HG02981 (cell line): ENCODE measurements at regions not wholly inside any gene's neighbourhood (a gene's known extent, or its start where the extent isn't known, plus 50 kb on each side); places are given as distances from the start of the nearest gene placed in this dataset.
"Not testable (repeated sequence)": the region's sequence is repeated elsewhere in the genome, so short reads cannot be mapped to it uniquely, and the experiment has no call there.

ENCODE experiments used
- ATAC-seq: cut with Tn5 transposase; IDR thresholded peaks from one replicate; pipeline ENCODE4 v1.9.1; 2021; ENCODE audit warnings: mild to moderate bottlenecking, moderate library complexity; ENCODE audit not compliant: unreplicated experiment

DNA sequence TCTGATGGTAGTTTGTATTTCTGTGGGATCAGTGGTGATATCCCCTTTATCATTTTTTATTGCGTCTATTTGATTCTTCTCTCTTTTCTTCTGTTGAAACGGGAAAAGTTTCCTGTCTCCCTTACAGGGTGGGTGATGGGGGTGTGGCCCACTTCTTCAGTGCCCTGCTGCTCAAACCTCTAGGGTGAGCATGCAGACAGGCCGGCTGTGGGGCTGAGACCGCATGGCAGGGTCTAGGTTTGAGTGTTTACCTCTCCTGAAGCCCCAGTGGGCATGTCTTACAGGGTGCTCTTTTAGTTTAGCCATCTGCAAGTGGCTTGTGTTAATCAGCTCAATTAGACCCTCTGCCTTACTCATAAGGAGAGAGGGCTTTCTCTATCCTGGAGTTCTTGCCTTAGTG lies 450.0 kb upstream of the EPHA3 start:
- ATAC-seq: no peak

DNA sequence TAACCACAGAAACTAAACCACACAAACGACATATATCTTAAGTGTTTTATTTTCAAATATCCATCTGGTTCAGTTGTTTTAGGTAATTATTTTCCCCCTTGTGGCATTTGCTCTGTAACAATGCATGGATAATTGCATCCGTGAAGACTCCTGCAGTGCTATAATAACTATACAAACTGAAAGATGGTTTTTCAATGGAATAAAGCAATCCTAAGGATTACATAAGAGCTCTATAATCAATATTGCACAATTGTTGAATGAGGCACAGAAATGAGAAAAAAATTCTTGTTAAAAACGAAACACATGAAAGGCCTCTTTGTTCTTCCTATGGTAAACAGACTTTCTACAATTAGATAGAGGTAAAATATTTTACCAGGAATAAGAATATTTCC lies 446.0 kb upstream of the EPHA3 start:
- ATAC-seq: no peak

DNA sequence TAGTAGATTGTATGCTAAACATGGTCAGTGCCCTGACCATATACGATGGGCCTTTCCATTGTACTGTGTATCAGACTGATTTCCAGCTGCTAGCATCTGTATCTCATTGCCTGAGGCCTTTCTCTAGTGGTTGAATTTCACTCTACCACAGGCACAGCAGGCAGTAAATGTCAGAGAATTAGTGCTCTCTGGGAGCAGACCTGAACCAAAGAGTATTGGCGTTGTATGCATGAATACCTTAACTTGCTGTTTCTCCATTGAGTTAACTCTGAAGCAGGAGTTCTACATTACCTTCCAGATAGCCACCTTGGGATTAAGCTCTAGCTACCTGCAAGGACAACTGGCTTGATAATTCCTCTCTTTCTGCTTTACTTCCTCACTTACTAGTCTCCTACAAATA lies 439.2 kb upstream of the EPHA3 start:
- ATAC-seq: no peak

DNA sequence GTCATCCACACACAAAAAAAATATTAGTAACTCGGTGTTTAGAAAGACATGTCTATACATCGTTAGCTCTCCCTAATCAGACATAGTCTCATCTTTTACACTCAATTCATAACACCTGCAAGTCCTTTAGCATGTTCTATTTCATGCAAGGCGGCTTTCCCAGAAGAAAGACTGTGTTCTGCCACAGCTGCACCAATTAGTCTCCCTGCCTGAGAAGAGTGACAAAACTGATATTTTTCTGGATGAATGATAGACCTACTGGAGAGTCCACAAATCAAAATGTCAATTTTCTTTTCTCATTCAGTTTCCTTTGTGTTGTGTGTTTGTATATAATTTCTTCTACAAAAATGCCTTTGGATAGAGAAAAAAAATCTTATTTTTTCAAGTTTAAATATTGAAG lies 435.8 kb upstream of the EPHA3 start:
- ATAC-seq: no peak

DNA sequence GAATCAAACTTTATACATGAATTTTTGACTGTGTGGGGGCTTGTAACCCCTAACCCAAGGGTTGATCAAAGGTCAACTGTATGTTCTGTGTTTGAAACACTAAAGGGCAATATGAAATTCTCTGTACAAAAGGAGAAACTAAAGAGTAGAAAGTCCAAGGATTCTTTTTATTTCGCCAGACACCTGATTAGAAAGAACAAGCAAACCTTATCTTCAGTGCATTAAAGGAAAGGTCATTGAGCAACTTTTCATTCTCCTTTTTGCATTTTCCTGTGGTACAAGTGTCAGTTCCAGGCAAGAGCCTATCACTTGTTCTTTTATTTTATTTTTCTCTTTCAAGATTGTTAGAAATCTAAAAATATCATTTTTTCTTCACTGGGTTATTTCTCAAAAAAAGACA lies 430.1 kb upstream of the EPHA3 start:
- ATAC-seq: no peak

DNA sequence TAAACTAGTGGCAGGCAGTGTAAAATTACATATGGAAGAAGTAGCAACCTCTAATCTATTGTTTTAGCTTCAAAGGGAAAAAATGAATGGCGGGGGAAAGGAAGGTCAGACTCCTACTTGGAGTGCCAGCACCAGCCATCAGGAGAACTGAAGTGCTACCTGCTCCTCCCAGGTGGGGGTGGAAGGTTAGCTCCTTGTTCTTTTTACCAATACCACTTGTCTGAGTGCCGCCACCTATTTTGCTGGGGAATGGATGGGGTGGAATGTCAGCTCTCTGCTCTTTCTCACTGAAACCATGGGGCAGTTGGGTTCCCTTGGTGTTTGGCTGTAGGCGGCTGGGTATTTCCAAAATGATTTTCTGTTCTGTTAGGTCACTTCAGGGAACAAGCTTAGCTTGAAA lies 428.7 kb upstream of the EPHA3 start:
- no peak for ATAC-seq

DNA sequence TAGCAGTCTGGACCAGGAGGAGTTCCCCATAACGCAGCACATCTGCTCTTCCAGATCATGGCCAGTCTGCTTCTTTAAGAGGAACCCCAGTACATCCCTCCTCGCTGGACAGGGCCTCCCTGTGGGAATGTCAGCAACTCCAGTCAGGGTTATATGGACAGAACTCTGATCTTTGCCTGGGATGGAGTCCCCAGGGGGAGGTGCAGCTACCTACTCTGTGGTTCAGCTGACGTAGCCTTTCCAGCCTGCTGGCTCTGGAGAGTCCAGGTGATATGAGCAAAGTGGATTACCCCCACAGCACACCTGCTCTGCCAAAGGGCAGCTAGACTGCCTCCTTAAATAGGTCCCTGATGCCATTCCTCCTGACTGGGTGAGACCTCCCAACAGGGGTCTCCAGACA lies 417.1 kb upstream of the EPHA3 start:
- ATAC-seq: no peak

DNA sequence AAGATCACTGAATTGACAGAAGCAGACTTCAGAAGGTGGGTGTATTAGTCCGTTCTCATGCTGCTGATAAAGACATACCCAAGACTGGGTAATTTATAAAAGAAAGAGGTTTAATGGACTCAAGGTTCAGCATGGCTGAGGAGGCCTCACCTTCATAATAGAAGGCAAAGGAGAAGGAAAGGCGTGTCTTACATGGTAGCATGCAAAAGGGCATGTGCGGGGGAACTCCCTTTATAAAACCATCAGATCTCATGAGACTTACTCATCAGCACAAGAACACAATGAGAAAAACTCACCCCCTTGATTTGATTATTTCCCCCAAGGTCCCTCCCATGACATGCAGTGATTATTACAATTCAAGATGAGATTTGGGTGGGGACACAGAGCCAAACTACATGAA lies 416.3 kb upstream of the EPHA3 start:
- no peak for ATAC-seq

DNA sequence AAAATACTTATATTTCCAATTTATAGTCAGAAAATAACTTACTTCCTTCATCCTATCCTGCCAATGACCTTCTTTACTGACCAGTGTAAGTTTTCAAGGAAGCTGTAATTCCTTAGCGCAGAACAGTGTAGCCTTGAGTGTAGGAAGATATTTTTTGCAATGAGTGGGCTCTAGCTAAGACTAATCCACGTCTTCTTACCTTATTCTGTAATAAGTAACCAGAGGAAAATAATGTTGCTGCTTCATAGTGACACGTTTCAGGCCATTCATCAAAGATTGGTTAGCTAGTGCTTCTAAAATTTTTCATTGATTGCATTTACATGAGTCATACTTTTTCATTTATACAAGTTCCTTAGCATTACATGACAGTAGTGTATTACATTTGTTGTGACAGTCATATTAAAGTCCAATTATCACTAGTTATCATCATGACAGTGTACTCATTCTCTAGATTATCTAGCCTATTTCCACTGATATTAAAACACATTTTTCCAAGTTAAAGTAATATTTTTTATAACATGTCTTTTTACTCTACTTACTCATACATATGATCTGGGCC lies 403.8 kb upstream of the EPHA3 start:
- no peak for ATAC-seq

DNA sequence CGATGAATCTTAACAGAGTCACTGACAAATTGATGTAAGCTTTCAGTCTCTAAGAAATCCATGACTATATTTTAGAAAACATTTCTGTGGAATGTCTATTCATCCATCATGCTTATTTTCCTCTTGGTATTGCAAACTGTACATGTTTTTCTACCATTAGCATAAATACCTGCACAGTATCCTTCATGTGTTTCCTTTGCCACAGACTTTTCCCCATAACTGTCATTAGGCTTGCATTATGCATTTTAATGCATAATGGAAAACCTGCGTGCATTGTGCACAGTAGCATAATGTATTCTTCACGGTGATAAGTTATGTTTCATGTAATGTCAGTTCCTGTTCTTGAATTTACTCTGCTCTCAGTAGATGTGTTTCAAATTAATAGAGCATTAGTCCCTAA lies 403.1 kb upstream of the EPHA3 start:
- no peak for ATAC-seq

DNA sequence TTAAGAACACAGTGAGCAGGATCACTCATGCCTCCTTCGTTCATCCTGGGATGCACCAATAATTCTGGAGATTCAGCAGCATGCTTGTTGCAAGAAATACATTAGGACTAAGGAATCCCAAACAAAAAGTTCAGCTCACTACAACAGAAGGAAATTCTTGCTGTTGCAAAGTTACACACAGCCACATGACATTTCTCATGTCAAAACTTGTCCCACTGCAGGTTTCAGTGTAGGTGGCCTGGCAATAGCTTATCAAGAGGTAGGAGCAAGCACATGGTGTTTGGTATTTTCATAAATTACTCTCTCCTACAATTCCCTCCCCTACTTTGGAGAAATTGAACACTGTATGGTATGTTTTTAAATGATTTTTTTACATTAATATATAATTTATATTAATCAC lies 399.6 kb upstream of the EPHA3 start:
- ATAC-seq: no peak

DNA sequence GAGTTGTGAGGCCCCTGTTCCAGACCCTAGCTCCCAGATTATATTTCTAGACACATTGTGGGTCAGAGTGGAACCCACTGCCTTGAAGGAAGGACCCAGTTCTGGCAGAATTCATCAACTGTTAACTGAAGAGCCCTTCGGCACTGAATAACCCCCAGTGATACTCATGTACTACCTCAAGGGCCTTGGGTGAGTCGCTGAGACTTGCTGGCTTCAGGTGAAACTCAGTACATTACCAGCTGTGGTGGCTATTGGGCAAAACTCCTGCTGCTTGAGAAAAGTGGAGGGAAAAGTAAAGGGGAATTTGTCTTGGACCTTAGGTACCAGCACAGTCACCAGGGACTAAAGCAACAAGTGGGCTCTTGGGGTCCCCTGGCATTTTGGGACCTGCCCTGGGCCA lies 394.9 kb upstream of the EPHA3 start:
- ATAC-seq: no peak

DNA sequence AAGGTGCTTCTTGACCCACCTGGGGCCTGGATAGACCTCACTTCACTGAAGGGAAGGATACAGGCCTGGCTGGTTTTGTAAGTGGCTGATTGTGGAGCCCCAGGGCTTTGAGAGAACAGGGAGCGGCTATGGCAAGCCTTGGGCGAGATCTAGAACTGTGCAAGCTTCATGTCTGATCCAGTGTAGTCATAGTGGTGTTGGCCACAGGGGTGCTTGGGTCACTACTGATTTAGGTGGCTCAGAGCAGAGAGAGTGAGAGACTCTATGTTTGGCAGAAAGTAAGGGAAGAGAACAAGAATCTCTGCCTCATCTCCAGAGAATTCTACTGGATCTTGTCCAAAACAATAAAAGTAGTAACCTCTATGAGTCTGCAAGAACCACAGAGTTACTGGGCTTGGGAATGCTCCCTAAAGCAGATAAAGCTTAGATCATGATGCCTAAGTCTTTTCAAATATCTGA lies 394.2 kb upstream of the EPHA3 start:
- ATAC-seq: no peak

DNA sequence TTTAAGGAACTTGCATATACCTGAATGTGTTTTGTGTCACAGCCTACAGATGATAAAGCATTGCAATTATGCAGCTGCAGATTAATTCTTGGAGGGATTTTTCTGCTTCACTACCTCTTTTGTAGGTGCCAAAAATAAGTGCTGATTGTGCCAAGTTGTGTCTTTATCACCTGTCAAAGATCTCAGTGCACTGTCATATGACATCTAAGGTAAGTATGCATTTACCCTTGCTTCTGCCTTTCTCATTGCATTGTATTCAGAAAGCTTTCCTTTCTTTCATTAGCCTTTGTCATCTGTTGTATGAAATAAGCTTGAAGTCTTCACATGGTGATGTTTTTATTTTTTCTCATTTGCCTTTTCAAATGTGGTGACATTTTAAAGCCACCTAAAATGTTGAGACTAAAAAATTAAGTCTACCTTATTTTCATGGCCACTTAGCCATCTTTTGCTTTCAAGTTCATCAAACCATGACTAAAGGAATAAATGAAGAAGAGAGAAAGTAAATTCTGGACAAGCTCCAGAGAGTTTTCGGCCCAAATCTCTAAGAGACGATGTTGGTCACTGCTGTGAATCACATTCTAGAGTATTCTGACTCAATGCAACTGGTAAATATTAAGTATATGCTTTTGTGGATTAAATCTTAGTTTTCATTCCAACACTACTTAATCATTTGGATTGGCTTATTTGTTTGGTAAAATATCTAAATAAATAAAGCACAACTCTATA lies 381.8 kb upstream of the EPHA3 start:
- ATAC-seq: no peak

DNA sequence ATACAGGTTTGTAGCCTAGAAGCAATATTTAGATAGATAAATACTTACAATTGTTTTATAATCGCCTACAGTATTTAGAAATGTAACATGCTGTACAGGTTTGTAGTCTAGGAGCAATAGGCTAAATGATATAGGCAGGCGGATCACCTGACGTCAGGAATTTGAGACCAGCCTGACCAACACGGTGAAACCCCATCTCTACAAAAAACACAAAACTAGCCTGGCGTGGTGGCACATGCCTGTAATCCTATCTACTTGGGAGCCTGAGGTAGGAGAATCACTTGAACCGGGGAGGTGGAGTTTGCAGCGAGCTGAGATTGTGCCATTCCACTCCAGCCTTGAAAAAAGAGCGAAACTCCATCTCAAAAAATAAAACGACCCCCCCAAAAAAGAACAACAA lies 375.2 kb upstream of the EPHA3 start:
- ATAC-seq: no peak

DNA sequence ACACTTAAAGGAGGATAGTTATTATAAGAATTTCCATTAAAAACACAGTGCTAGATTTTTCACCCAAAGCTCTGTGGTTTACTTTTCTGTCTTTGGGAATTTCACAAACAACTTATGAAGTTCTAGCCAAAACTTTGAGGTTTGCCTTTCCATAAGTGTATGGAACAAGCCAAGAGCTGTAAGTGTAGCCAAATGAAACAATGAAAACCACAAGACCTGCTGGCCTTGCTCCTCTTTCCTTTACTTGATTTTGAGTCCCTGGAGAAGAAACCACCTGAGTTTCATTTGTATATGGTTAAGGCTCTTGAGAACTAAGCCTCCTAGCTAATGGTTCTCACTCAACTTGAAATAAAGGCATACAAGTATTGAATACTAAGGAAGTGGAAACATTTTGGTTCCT lies 365.3 kb upstream of the EPHA3 start:
- no peak for ATAC-seq

DNA sequence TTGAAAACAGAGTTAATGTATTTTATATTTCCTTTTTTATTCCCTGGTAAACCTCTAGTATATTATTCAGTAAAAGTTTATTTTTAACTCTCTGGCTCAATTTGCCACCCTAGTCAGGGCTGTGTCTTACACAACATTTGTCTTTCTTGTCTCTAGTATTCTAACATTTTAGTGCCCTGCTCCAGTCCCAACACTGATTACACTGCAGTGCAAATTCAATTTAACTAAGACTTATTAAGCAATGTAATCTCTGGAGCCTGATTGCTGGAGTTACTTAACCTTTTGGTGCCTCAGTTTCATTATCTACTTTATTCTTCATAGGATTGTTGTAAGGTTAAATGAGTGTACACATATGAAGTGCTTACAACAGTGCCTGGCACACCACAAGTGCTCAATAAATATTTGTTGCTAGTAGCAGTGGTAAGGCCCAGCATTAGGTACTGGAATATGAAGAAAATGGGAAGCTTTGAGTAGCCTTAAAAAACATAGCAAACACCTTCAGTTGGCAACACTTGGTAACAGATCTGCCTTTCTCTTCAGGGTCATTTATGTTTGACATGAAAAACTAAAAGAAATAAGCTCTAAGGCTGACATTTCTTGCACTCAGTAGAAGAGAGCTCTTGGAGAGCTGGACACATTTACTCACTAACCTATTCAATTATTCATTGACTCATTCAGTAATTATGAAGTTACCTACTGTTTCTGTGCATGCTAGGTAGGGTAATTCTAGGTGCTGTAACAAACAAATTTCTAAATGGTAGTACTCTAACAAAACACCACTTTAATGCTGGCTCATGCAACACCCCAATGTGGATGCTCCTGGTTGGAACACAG lies 364.5 kb upstream of the EPHA3 start:
- no peak for ATAC-seq

DNA sequence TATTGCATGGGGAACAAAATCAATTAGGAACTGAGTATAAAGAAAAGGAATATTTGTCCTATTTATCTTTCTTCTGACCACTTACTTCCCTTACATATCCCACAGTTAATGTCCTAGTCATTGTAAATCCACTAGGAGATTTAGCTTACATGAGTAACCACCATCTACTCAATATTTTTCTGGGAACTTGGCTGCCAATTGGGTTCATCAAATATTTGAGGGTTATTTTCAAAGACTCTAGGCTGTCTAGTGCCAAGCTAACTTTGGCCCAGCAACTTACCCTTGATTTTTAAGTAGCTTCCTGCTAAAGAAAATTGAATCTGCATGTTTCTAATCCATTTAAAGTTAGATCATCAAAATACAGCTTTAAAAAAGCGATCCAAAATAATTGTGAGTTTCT lies 362.5 kb upstream of the EPHA3 start:
- no peak for ATAC-seq

DNA sequence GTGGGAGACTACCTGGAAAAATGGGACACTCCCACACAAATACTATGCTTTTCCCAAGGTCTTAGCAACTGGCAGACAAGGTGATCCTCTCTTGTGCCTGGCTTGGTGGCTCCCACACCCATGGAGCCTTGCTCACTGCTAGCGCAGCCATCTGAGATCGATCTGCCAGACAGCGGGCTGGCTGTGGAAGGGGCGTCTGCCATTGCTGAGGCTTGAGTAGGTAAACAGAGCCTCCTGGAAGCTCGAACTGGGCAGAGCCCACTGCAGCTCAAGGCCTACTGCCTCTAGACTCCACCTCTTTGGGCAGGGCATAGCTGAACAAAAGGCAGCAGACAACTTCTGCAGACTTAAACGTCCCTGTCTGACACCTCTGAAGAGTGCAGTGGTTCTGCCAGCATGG lies 360.3 kb upstream of the EPHA3 start:
- ATAC-seq: not testable (repeated sequence)

DNA sequence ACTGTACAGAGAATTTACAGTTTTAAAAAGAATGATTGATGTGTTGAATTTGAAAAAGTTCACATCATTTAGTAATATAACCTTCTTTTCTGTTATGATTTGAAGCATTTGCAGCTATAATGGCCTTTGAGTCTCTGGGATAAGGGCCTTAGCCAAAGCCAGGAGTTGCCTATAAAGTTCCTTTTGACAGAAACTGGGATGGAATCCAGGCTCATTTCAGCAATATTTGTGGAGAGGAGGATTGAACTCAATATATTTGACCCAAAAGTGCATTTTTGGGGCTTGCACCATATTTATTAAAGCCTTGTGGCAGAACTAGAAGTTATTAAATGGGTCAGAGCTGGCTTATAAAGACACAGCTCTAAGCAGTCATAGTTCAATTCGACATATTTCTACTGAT lies 348.7 kb upstream of the EPHA3 start:
- no peak for ATAC-seq

DNA sequence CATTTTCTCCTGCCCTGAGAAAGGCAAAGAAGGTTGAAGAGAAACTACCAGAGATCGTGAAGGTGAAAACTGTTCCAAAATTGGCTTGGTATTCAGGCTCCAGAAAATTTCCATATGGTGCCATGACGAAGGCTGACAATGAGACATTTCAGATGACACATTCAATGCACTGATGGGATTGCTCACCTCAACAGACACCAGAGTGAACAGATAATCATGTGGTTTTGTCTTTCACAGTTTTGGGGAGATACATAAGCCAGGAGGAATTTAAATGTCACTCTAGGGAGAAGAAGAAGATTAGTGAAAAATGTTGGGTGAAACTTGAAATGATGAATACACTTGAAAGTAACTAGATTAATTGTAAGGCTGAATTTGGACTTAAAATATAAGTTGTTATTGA lies 339.7 kb upstream of the EPHA3 start:
- ATAC-seq: no peak

DNA sequence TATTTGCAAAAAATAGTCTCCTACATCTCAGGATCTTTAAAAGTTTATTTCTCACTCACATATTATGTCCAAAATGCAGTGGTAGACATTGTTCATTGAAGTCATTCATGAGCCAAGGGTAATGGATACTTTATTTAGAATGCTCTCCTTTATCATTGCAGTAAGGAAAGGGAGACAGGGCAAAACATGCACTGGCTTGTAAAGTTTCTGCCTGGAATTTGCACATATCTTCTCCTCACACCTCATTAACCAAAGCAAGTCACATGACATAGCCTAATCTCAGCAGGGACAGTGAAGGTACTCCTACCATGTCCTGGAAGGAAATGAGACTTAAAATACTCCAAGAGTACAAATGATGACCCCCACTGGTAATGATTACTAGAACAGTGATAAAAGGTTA lies 333.7 kb upstream of the EPHA3 start:
- ATAC-seq: no peak
